PFSK-1 (cell line): ENCODE measurements at regions not wholly inside any gene's neighbourhood (a gene's known extent, or its start where the extent isn't known, plus 50 kb on each side); places are given as distances from the start of the nearest gene placed in this dataset.

ENCODE experiments used
- FOXP2 ChIP-seq: optimal IDR thresholded peaks from 2 replicates; pipeline ENCODE3; 2011; ENCODE audit warnings: borderline replicate concordance, control low read depth, inconsistent platforms; ENCODE audit not compliant: insufficient read depth; ENCODE audit errors: extremely low read length, extremely low read depth
- POLR2AphosphoS5 ChIP-seq: IDR thresholded peaks from 2 replicates; pipeline ENCODE4 v1.6.1; 2012; ENCODE audit warnings: low read depth, mild to moderate bottlenecking, control low read depth, low read length, moderate library complexity
- SIN3A ChIP-seq: IDR thresholded peaks from 2 replicates; pipeline ENCODE4 v1.6.1; 2012; ENCODE audit warnings: mild to moderate bottlenecking, low read length, moderate library complexity, borderline replicate concordance; ENCODE audit not compliant: insufficient read depth
- TF ChIP-seq, protein P1 (sequence below), 2 experiments: IDR thresholded peaks; 2 replicates each; pipeline versions ENCODE4 v1.6.1 to v1.8.0; 2011 to 2012; ENCODE audit warnings: low read depth in 2 of 2, low read length in 2 of 2, control low read depth in 1 of 2, inconsistent platforms in 1 of 2, mild to moderate bottlenecking in 1 of 2, moderate library complexity in 1 of 2; ENCODE audit not compliant: insufficient read depth in 1 of 2

DNA sequence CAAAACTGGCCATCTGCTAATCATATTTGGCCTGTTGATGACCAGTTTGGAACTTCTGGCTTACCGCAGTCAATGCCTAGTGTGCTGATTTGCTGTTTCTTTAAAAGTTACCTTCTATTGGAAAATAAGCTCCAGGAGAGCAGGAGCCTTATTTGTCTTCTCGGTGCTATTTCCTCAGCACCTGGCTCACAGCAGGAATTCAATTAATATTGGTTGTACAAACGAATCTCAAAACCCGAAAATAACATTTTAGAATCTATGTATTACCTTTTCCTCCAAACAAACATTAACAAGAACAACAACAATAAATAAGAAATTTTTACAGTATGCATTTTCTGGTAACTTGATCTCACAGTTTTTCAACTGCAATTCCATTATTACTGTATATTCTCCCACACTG, 1080.7 kb upstream of the MAP3K7 start:
- TF ChIP-seq SIN3A: no peak
- TF ChIP-seq FOXP2: no peak
- TF ChIP-seq, protein P1, sequence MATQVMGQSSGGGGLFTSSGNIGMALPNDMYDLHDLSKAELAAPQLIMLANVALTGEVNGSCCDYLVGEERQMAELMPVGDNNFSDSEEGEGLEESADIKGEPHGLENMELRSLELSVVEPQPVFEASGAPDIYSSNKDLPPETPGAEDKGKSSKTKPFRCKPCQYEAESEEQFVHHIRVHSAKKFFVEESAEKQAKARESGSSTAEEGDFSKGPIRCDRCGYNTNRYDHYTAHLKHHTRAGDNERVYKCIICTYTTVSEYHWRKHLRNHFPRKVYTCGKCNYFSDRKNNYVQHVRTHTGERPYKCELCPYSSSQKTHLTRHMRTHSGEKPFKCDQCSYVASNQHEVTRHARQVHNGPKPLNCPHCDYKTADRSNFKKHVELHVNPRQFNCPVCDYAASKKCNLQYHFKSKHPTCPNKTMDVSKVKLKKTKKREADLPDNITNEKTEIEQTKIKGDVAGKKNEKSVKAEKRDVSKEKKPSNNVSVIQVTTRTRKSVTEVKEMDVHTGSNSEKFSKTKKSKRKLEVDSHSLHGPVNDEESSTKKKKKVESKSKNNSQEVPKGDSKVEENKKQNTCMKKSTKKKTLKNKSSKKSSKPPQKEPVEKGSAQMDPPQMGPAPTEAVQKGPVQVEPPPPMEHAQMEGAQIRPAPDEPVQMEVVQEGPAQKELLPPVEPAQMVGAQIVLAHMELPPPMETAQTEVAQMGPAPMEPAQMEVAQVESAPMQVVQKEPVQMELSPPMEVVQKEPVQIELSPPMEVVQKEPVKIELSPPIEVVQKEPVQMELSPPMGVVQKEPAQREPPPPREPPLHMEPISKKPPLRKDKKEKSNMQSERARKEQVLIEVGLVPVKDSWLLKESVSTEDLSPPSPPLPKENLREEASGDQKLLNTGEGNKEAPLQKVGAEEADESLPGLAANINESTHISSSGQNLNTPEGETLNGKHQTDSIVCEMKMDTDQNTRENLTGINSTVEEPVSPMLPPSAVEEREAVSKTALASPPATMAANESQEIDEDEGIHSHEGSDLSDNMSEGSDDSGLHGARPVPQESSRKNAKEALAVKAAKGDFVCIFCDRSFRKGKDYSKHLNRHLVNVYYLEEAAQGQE (IDR thresholded peaks at IDR 0.05; ENCODE audit: insufficient read depth in 1 of 2, low read depth in 2 of 2, low read length in 2 of 2): no peak
- TF ChIP-seq POLR2AphosphoS5: no peak
